Ovary (tissue), 7 donors: ENCODE measurements at regions not wholly inside any gene's neighbourhood (a gene's known extent, or its start where the extent isn't known, plus 50 kb on each side); places are given as distances from the start of the nearest gene placed in this dataset.

Source experiments
- DNase-seq, 5 donors: peaks; one replicate each; pipeline ENCODE4 v3.0.0-alpha.2; 2019 to 2020
- H3K27ac ChIP-seq, 2 donors: fragments of 200-600 bp; one replicate each; pipeline versions ENCODE4 v1.5.1 to v1.8.0; 2019 to 2022
- H3K27me3 ChIP-seq: fragments of 200-600 bp; one replicate; pipeline ENCODE4 v1.8.0; 2022
- H3K36me3 ChIP-seq: fragments of 200-600 bp; sonication (generic); one replicate; pipeline ENCODE4 v1.5.1; 2019
- H3K4me1 ChIP-seq: one replicate; pipeline ENCODE4 v1.8.1; 2013; ENCODE audit warnings: mild to moderate bottlenecking, moderate library complexity; ENCODE audit not compliant: insufficient read depth
- H3K4me3 ChIP-seq: fragments of 200-600 bp; sonication (generic); one replicate; pipeline ENCODE4 v1.5.1; 2017
- H3K9me3 ChIP-seq, 2 donors: fragments of 200-600 bp in 1 of 2; sonication (generic) in 1 of 2; one replicate each; pipeline versions ENCODE4 v1.5.1 to v1.8.1; 2013 to 2019; ENCODE audit warnings: mild to moderate bottlenecking in 1 of 2, moderate library complexity in 1 of 2
- EP300 ChIP-seq: sonication (generic); formaldehyde crosslinking; IDR thresholded peaks from one replicate; pipeline ENCODE4 v1.6.1; 2017; ENCODE audit warnings: antibody characterized with exemption
- POLR2A ChIP-seq: fragments of 450-650 bp; IDR thresholded peaks from one replicate; pipeline ENCODE4 v1.6.1; 2017; ENCODE audit warnings: antibody characterized with exemption, mild to moderate bottlenecking, moderate library complexity
- WGBS, 3 donors: extraction: QIAGEN DNeasy Blood & Tissue Kit in 1 of 3; methylation state at CpG; one replicate each; pipeline versions ENCODE4 v1.1.5 to v1.1.7; 2013 to 2017; 5-methylcytosine and 5-hydroxymethylcytosine counted together
- intact Hi-C, 4 donors: fragments of 100-400 bp; cut with DNase I; formaldehyde crosslinking; loops; one replicate each; pipeline versions ENCODE4 v1.11.0 to v1.15.1; 2022 to 2023
- TF ChIP-seq, protein P1 (sequence below), 3 donors: fragments of 450-650 bp in 2 of 3; fragments of 200-600 bp in 1 of 3; IDR thresholded peaks; one replicate each; pipeline versions ENCODE4 v1.5.1 to v1.8.0; 2016 to 2022; ENCODE audit warnings: antibody characterized with exemption in 3 of 3, mild to moderate bottlenecking in 1 of 3
- donor health status: DM: no; HTN: no; CAD: no; lungs with moderate emphysema.
- donor health status: DM: no; HTN: no; CAD: no.
- donor health status: Bipolar disorder and iron deficiency.
- donor health status: DM: no; HTN: no; CAD: no.
- donor health status: DM: yes; HTN: yes; CAD: no.

DNA sequence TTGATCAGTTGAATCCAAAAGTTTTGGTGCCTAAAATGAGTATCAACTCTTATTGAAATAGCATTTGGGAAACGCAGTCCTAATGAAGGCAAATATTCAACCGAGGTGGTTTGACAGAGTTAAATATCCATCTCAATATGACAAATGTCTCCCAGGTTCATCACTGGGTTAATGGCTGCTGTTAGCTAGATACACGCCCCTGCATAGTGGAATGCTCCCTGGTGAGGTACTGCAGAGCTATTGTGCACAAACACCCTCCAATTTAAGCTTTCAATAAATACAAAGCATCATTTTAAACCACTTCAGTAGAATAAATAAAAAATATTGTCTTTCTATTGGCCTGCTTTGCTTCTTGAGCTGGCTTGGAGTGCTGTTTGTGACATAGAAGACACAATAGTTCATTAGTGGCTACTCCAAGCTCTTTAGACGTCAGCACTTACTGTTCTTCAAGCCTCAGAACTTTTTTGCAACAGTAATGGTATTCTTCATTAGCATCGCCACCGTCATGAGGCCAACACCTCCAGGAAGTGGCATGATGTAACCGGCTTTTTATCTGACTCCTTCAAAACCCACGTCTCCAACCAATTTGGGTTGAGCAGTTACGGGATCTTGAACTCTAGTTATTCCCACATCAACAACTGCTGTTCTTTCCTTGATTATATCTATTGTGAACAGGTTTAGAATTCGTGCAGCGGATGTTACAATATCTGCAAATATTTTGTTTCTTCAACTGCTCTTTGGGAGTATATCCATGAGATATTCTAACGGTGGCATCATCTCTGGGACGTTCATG is 1159.6 kb upstream of the EPHA6 start:
- no peak for DNase-seq
- Histone ChIP-seq H3K4me3 (no peak overlapping the region), H3K4me1 (no peaks in the 10 kb centered on the region), H3K9me3 (no peaks in the 10 kb centered on the region), H3K27ac (no peak overlapping the region), H3K27me3 (no peaks in the 10 kb centered on the region), H3K36me3 (no peaks in the 10 kb centered on the region)
- WGBS, 3 donors: 86 to 89% (median 89%) methylated on average over 13 of the region's 13 CpGs
- TF ChIP-seq POLR2A (no peak), EP300 (no peak)
- TF ChIP-seq, protein P1, sequence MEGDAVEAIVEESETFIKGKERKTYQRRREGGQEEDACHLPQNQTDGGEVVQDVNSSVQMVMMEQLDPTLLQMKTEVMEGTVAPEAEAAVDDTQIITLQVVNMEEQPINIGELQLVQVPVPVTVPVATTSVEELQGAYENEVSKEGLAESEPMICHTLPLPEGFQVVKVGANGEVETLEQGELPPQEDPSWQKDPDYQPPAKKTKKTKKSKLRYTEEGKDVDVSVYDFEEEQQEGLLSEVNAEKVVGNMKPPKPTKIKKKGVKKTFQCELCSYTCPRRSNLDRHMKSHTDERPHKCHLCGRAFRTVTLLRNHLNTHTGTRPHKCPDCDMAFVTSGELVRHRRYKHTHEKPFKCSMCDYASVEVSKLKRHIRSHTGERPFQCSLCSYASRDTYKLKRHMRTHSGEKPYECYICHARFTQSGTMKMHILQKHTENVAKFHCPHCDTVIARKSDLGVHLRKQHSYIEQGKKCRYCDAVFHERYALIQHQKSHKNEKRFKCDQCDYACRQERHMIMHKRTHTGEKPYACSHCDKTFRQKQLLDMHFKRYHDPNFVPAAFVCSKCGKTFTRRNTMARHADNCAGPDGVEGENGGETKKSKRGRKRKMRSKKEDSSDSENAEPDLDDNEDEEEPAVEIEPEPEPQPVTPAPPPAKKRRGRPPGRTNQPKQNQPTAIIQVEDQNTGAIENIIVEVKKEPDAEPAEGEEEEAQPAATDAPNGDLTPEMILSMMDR (IDR thresholded peaks at IDR 0.05): no peak
- intact Hi-C loops: no loop called here

DNA sequence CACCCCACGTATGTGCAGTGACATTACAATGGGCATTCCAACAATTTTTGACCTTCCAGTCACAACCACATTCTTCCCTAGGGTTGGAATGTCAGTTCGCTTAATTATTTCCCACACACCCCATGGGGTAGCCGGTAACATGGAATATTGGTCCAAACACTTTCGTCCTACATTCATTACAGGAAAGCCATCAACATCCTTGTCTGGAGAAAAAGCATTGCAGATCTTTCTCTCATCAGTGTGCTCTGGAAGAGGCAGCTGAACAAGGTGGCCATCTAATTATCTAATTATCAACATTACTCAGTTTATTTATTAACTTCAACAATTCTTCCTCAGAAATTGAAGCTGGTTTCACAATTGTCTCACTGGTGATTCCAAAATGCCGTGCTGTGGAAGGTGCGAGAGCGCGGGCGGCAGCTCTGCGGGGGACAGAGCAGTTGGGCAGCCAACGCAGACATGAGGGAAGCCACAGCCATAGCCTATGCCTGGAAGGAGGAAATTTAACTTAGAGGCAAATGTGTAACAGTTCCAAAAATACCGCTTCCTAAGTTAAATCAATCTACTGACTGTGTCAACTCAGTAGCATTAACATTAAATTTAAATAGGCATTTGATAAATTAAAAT is 1158.9 kb upstream of the EPHA6 start:
- Histone ChIP-seq H3K9me3 (no peaks in the 10 kb centered on the region), H3K4me1 (no peaks in the 10 kb centered on the region), H3K27ac (no peak overlapping the region), H3K36me3 (no peaks in the 10 kb centered on the region), H3K4me3 (no peak overlapping the region), H3K27me3 (no peaks in the 10 kb centered on the region)
- TF ChIP-seq POLR2A (no peak), EP300 (no peak)
- TF ChIP-seq, protein P1 (IDR thresholded peaks at IDR 0.05): no peak
- intact Hi-C loops: no loop called here
- 94 to 95% (median 95%) methylated on average over 12 of the region's 12 CpGs for WGBS, 3 donors
- no peak for DNase-seq

DNA sequence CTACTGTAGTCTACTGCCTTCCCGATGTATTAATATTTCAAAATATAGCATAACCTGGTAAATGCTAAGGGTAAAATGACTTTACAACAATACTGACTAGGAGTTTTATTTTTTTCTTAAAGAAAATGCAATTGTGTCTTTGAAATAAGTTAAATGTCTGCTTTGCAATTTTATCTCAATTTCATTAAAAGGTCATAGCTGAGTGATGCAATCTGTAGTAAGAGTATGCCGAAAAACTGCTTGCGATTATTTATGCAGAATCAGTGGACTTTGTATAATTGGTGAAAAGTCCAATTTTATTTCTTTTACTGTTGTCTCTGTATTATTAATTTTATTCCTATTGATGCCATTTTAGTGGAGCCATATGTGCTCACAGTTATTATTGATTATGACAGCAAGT is 1143.6 kb upstream of the EPHA6 start:
- 92 to 96% (median 95%) methylated on average over 3 of the region's 3 CpGs for WGBS, 3 donors
- Histone ChIP-seq H3K27me3 (no peaks in the 10 kb centered on the region), H3K4me1 (no peaks in the 10 kb centered on the region), H3K4me3 (no peak overlapping the region), H3K27ac (no peak overlapping the region), H3K9me3 (no peaks in the 10 kb centered on the region), H3K36me3 (no peaks in the 10 kb centered on the region)
- intact Hi-C loops: no loop called here
- no peak for DNase-seq
- TF ChIP-seq, protein P1 (IDR thresholded peaks at IDR 0.05): no peak
- TF ChIP-seq POLR2A: no peak
- no peak for TF ChIP-seq EP300

DNA sequence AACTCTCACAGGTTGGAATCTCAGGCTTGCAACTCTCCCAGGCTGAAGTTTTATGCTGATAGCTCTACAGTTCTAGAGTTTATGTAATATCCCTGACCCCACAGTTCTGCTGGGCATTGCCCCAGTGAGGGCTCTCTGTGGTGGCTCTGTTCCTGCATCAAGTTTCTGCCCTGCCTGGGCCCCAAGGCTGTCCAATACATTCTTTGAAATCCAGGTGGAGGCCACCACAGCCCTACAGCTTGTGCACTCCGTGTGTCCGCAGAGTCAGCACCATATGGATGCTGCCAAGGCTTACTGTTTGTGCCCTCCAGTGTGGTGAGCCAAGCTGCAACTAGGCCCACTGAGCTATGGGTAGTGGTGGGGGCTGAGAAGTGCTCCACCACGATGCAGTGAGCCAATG is 1141.2 kb upstream of the EPHA6 start:
- H3K9me3 ChIP-seq: no peaks in the 10 kb centered on the region
- TF ChIP-seq POLR2A: no peak
- TF ChIP-seq, protein P1 (IDR thresholded peaks at IDR 0.05): no peak
- no peak for TF ChIP-seq EP300
- 89 to 92% (median 90%) methylated on average over 3 of the region's 3 CpGs for WGBS, 3 donors
- no peak for DNase-seq
- H3K36me3 ChIP-seq: no peaks in the 10 kb centered on the region
- no peaks in the 10 kb centered on the region for H3K27me3 ChIP-seq
- no peak overlapping the region for H3K4me3 ChIP-seq
- H3K27ac ChIP-seq: no peak overlapping the region
- H3K4me1 ChIP-seq: no peaks in the 10 kb centered on the region
- intact Hi-C loops: no loop called here
